Endothelial cell of umbilical vein (primary cell): ENCODE measurements at regions not wholly inside any gene's neighbourhood (a gene's known extent, or its start where the extent isn't known, plus 50 kb on each side); places are given as distances from the start of the nearest gene placed in this dataset.

Experiments
- BruUV-seq: library from RNA; stranded (reverse); fragments of 400-500 nt; replicated peaks from 2 replicates; lab custom pipeline; 2021; lab: Mats Ljungman, UMichigan
- CTCF ChIA-PET: fragments of 300-600, 350-600 bp; sonication (Branson Sonifier 250); formaldehyde crosslinking; loops from one replicate; lab custom pipeline; 2021; ENCODE audit warnings: antibody characterized with exemption, inconsistent platforms; lab: Charles Lee
- POLR2A ChIA-PET: fragments of 300-600, 350-600 bp; sonication (Branson Sonifier 250); formaldehyde crosslinking; loops from one replicate; lab custom pipeline; 2021; ENCODE audit warnings: antibody characterized with exemption, inconsistent platforms; lab: Charles Lee
- DNase-seq: peaks from one replicate; pipeline ENCODE4 v3.0.0-alpha.2; 2011; ENCODE audit warnings: low read depth, low spot score
- FAIRE-seq: peaks from 2 replicates; lab custom pipeline; 2011; peaks lifted over from hg19 to GRCh38; lab: Jason Lieb, UNC
- H2AFZ ChIP-seq: 2 replicates; pipeline ENCODE4 v1.6.0; 2012; ENCODE audit warnings: low read depth, low read length, control low read depth, inconsistent platforms
- H3K27ac ChIP-seq: 2 replicates; pipeline ENCODE4 v1.5.1; 2011; ENCODE audit warnings: low read depth, mild to moderate bottlenecking, control low read depth, low read length, moderate library complexity; ENCODE audit not compliant: insufficient read depth
- H3K27me3 ChIP-seq, 2 experiments: 2 replicates each; pipeline versions ENCODE4 v1.6.0 to v1.6.1; 2011; ENCODE audit warnings: low read length in 2 of 2, mixed read lengths in 1 of 2; ENCODE audit not compliant: control insufficient read depth in 2 of 2, insufficient read depth in 2 of 2
- H3K36me3 ChIP-seq, 2 experiments: 2 replicates in 1 of 2; 3 replicates in 1 of 2; pipeline ENCODE4 v1.5.1; 2011; ENCODE audit warnings: low read length in 2 of 2, mild to moderate bottlenecking in 1 of 2, moderate library complexity in 1 of 2; ENCODE audit not compliant: control insufficient read depth in 2 of 2, insufficient read depth in 2 of 2; ENCODE audit errors: extremely low read depth in 1 of 2
- H3K4me1 ChIP-seq: 3 replicates; pipeline ENCODE4 v1.5.1; 2011; ENCODE audit warnings: mild to moderate bottlenecking, low read length; ENCODE audit not compliant: control insufficient read depth, insufficient read depth; ENCODE audit errors: extremely low read depth
- H3K4me2 ChIP-seq: 2 replicates; pipeline ENCODE4 v1.6.1; 2011; ENCODE audit warnings: low read length, control low read depth, mixed read lengths; ENCODE audit not compliant: insufficient read depth
- H3K4me3 ChIP-seq, 3 experiments: fragments of 200-600 bp in 1 of 3; sonication (generic), shearing (Covaris generic) in 1 of 3; replicated peaks in 1 of 3; 2 replicates each; pipeline ENCODE4 v1.5.1; 2011 to 2016; ENCODE audit warnings: control low read depth in 3 of 3, low read length in 3 of 3, mild to moderate bottlenecking in 2 of 3, inconsistent platforms in 1 of 3, low read depth in 1 of 3, moderate library complexity in 1 of 3; ENCODE audit not compliant: insufficient read depth in 1 of 3
- H3K79me2 ChIP-seq: 2 replicates; pipeline ENCODE4 v1.6.0; 2012; ENCODE audit warnings: low read length, inconsistent platforms; ENCODE audit not compliant: control insufficient read depth, insufficient read depth
- H3K9ac ChIP-seq: replicated peaks from 2 replicates; pipeline ENCODE3; 2011; ENCODE audit warnings: low read length, control low read depth; ENCODE audit not compliant: insufficient read depth; ENCODE audit errors: extremely low read depth
- H3K9me1 ChIP-seq: replicated peaks from 3 replicates; pipeline ENCODE4 v1.6.0; 2011; ENCODE audit warnings: mild to moderate bottlenecking, low read length; ENCODE audit not compliant: control insufficient read depth, insufficient read depth; ENCODE audit errors: extremely low read depth
- H3K9me3 ChIP-seq: replicated peaks from 2 replicates; pipeline ENCODE4 v1.5.1; 2012; ENCODE audit warnings: low read length, inconsistent platforms; ENCODE audit not compliant: control insufficient read depth, insufficient read depth
- H4K20me1 ChIP-seq: replicated peaks from 2 replicates; pipeline ENCODE3; 2011; ENCODE audit warnings: mild to moderate bottlenecking, low read length; ENCODE audit not compliant: control insufficient read depth, insufficient read depth; ENCODE audit errors: extremely low read depth
- CTCF ChIP-seq, 2 donors: IDR thresholded peaks; 1 replicate in 1 of 2; 2 replicates in 1 of 2; pipeline ENCODE4 v1.5.1; 2011; ENCODE audit warnings: low read length in 2 of 2, mild to moderate bottlenecking in 2 of 2, moderate library complexity in 2 of 2, control low read depth in 1 of 2, inconsistent platforms in 1 of 2, low read depth in 1 of 2; ENCODE audit not compliant: insufficient read depth in 1 of 2; ENCODE audit errors: extremely low read depth in 1 of 2
- EZH2 ChIP-seq: IDR thresholded peaks from 2 replicates; pipeline ENCODE4 v1.6.1; 2012; ENCODE audit warnings: borderline replicate concordance, low read depth, mild to moderate bottlenecking, moderate library complexity, low read length, inconsistent platforms; ENCODE audit not compliant: severe bottlenecking
- FOS ChIP-seq: IDR thresholded peaks from 2 replicates; pipeline ENCODE4 v1.6.1; 2011; ENCODE audit warnings: mild to moderate bottlenecking, low read length, moderate library complexity, borderline replicate concordance; ENCODE audit not compliant: insufficient read depth
- GATA2 ChIP-seq: IDR thresholded peaks from 2 replicates; pipeline ENCODE4 v1.7.0; 2011; ENCODE audit warnings: low read depth, mild to moderate bottlenecking, moderate library complexity, mixed read lengths, low read length; ENCODE audit not compliant: insufficient read length, insufficient read depth
- JUN ChIP-seq: IDR thresholded peaks from 2 replicates; pipeline ENCODE4 v1.6.1; 2011; ENCODE audit warnings: borderline replicate concordance, low read depth; ENCODE audit not compliant: insufficient read length, insufficient read depth
- MAX ChIP-seq: IDR thresholded peaks from 2 replicates; pipeline ENCODE4 v1.6.1; 2011; ENCODE audit not compliant: insufficient read depth, insufficient read length
- MYC ChIP-seq: IDR thresholded peaks from one replicate; pipeline ENCODE4 v1.6.1; 2011; ENCODE audit warnings: mild to moderate bottlenecking, low read depth, low read length
- POLR2A ChIP-seq: IDR thresholded peaks from 2 replicates; pipeline ENCODE4 v1.6.1; 2012; ENCODE audit warnings: low read depth, mild to moderate bottlenecking, control low read depth, low read length
- POLR2AphosphoS5 ChIP-seq: IDR thresholded peaks from 2 replicates; pipeline ENCODE4 v1.6.1; 2012; ENCODE audit warnings: low read depth, mild to moderate bottlenecking, control low read depth, low read length, moderate library complexity; ENCODE audit not compliant: insufficient read depth
- dilution Hi-C: fragments of 300-500 bp; cut with MboI; formaldehyde crosslinking; loops from one replicate; pipeline ENCODE4 v1.15.0; 2019; ENCODE audit warnings: low sequenced_read_pairs; ENCODE audit not compliant: extremely low pct_ligation_motif_present
- intact Hi-C: fragments of 100-400 bp; cut with micrococcal nuclease; formaldehyde crosslinking; loops from one replicate; pipeline ENCODE4 v1.10.0; 2022

- CTCF ChIA-PET, result interaction anchor here (1.0 to 2.4 kb wide), 2 partner anchors 9 to 13 kb away, joined by 3 to 5 read pairs; no protein-coding TSS in a partner anchor
- FAIRE-seq, result no peak
These were observed 151.3 kb upstream of the SULF2 start for GRCh38 chr20:47936612-47937011.

GRCh38 chr20:47934761-47935160 lies 149.5 kb upstream of the SULF2 start:
- H4K20me1 ChIP-seq, result no peaks in the 10 kb centered on the region
- H3K4me3 ChIP-seq, result no peak overlapping the region
- no peaks in the 10 kb centered on the region for H3K9me1 ChIP-seq
- peaks cover 0 to 4% of the 10 kb centered on the region in 2 experiments for H3K27me3 ChIP-seq
- intact Hi-C loops (no loop called here), dilution Hi-C loops (no loop called here)
- TF ChIP-seq FOS (no peak), MAX (no peak), POLR2AphosphoS5 (no peak), EZH2 (no peak), CTCF (IDR thresholded peaks at IDR 0.05; ENCODE audit: extremely low read depth in 1 of 2, insufficient read depth in 1 of 2, low read depth in 1 of 2, low read length in 2 of 2) (no peak), GATA2 (no peak), MYC (no peak), JUN (no peak), POLR2A (no peak)
- no peaks in the 10 kb centered on the region for H3K9me3 ChIP-seq
- no TSS peak for BruUV-seq
- H3K79me2 ChIP-seq, result no peaks in the 10 kb centered on the region
- no peaks in the 10 kb centered on the region for H3K36me3 ChIP-seq
- H3K4me2 ChIP-seq, result no peak overlapping the region
- ChIA-PET POLR2A (no interaction called here), CTCF (no interaction called here)
- FAIRE-seq (peak; percentile 12), DNase-seq (no peak)
- no peak overlapping the region for H3K27ac ChIP-seq
- no peak overlapping the region for H2AFZ ChIP-seq
- no peaks in the 10 kb centered on the region for H3K4me1 ChIP-seq
- H3K9ac ChIP-seq, result no peak overlapping the region

More at GRCh38 chr20:47936612-47937011, 151.3 kb upstream of the SULF2 start:
- no peaks in the 10 kb centered on the region for H3K36me3 ChIP-seq
- no peak overlapping the region for H3K4me3 ChIP-seq
- H3K4me1 ChIP-seq, result no peaks in the 10 kb centered on the region
- H3K4me2 ChIP-seq, result no peak overlapping the region
- dilution Hi-C loops, result no loop called here
- H3K27ac ChIP-seq, result no peak overlapping the region
- no peak for TF ChIP-seq POLR2AphosphoS5
- no peak for TF ChIP-seq EZH2
- no peak for TF ChIP-seq GATA2
- TF ChIP-seq FOS, result no peak
- no peaks in the 10 kb centered on the region for H3K9me1 ChIP-seq
- DNase-seq, result no peak
- intact Hi-C loops, result no loop called here
- BruUV-seq, result no TSS peak
- no peak overlapping the region for H2AFZ ChIP-seq
- POLR2A ChIA-PET, result no interaction called here
- H3K9ac ChIP-seq, result no peak overlapping the region
- no peaks in the 10 kb centered on the region for H4K20me1 ChIP-seq
- H3K9me3 ChIP-seq, result no peaks in the 10 kb centered on the region
- H3K27me3 ChIP-seq, result peaks cover 0 to 4% of the 10 kb centered on the region in 2 experiments
- H3K79me2 ChIP-seq, result no peaks in the 10 kb centered on the region
